ENCODE measurements at regions not wholly inside any gene's neighbourhood (a gene's known extent, or its start where the extent isn't known, plus 50 kb on each side); places are given as distances from the start of the nearest gene placed in this dataset.

GRCh38 chr18:49727816-49728215 lies 85.5 kb downstream of the ACAA2 start:
- 81% methylated on average over 10 of the region's 10 CpGs for WGBS, 2 donors
- FAIRE-seq, result no peak
- Histone ChIP-seq H3K9me3 (no peaks in the 10 kb centered on the region), H3K4me1 (peaks cover 0 to 11% (median 4%) of the 10 kb centered on the region in 3 donors), H3K4me3 (no peak overlapping the region), H3K27ac (no peak overlapping the region), H3K27me3 (no peaks in the 10 kb centered on the region), H3K36me3 (no peaks in the 10 kb centered on the region)
- intact Hi-C loops (cut with DNase I), result no loop called here
- ATAC-seq, result no peak
- no peak for TF ChIP-seq CTCF (IDR thresholded peaks at IDR 0.05)
- no peak for DNase-seq

- no peaks in the 10 kb centered on the region for H3K9me3 ChIP-seq
- no peak for TF ChIP-seq CTCF (IDR thresholded peaks at IDR 0.05)
- intact Hi-C loops (cut with DNase I), result no loop called here
- peaks cover 0 to 4% (median 0%) of the 10 kb centered on the region in 3 donors for H3K4me1 ChIP-seq
- no peak for DNase-seq
- no peak overlapping the region for H3K4me3 ChIP-seq
- 85 to 93% methylated on average over 1 of the region's 1 CpG for WGBS, 2 donors
- no peak for ATAC-seq
- no peak for FAIRE-seq
- peak overlapping the region in 1 of 4 donors; percentile 12 for H3K27ac ChIP-seq
- no peaks in the 10 kb centered on the region for H3K36me3 ChIP-seq
- no peaks in the 10 kb centered on the region for H3K27me3 ChIP-seq
Observed at GRCh38 chr18:49726675-49726963, 86.7 kb downstream of the ACAA2 start.

GRCh38 chr18:49725809-49726674 lies 87.3 kb downstream of the ACAA2 start:
- intact Hi-C loops (cut with DNase I), result no loop called here
- H3K27ac ChIP-seq, result peak overlapping the region in 1 of 4 donors; percentile 27

DNA sequence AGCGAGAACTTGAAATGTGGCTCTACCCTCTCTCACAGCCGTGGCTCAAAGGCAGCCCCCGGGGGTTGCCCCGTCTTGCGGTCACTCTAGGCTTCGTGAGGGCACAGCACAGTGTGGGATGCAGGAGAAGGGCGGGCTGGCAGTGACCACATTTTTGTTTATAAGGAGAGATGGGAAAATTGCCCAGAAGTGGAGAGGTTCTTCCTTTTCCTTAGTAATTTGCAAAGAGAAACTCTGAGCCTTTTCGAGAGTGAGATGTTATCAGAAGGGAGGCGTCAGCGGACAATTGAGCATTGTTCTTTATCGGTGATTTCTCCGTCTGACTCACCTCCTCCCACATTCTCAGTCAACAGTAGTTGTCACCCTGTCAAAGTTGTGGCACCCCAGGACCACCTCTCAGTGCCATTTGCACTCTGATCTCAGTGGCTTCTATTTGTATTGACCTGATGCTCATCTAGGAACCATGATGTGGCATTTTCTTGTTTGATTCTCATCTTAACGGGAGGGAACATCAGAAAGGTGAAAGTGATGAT lies 89.6 kb downstream of the ACAA2 start:
- FAIRE-seq, result no peak
- H3K4me3 ChIP-seq, result no peak overlapping the region
- no peak for DNase-seq
- no peaks in the 10 kb centered on the region for H3K36me3 ChIP-seq
- H3K27me3 ChIP-seq, result no peaks in the 10 kb centered on the region
- intact Hi-C loops (cut with DNase I), result no loop called here
- no peak for TF ChIP-seq CTCF (IDR thresholded peaks at IDR 0.05)
- WGBS, 2 donors, result 46 to 50% methylated on average over 13 of the region's 13 CpGs
- H3K4me1 ChIP-seq, result no peaks in the 10 kb centered on the region
- no peaks in the 10 kb centered on the region for H3K9me3 ChIP-seq
- H3K27ac ChIP-seq, result peak overlapping the region in 2 of 4 donors; percentile 41 to 58
- ATAC-seq, result peak in 3 of 4 donors; percentile 46 to 66 (median 66)

More at GRCh38 chr18:49725809-49726674, 87.3 kb downstream of the ACAA2 start:
- FAIRE-seq, result no peak
- WGBS, 2 donors, result 85 to 88% methylated on average over 13 of the region's 13 CpGs
- no peaks in the 10 kb centered on the region for H3K36me3 ChIP-seq
- no peak for TF ChIP-seq CTCF (IDR thresholded peaks at IDR 0.05)
- DNase-seq, result peak in 2 of 6 donors; percentile 11 to 31
- no peaks in the 10 kb centered on the region for H3K4me1 ChIP-seq
- ATAC-seq, result peak in 3 of 4 donors; percentile 40 to 60 (median 45)
- no peaks in the 10 kb centered on the region for H3K27me3 ChIP-seq
- no peak overlapping the region for H3K4me3 ChIP-seq
- H3K9me3 ChIP-seq, result no peaks in the 10 kb centered on the region

DNA sequence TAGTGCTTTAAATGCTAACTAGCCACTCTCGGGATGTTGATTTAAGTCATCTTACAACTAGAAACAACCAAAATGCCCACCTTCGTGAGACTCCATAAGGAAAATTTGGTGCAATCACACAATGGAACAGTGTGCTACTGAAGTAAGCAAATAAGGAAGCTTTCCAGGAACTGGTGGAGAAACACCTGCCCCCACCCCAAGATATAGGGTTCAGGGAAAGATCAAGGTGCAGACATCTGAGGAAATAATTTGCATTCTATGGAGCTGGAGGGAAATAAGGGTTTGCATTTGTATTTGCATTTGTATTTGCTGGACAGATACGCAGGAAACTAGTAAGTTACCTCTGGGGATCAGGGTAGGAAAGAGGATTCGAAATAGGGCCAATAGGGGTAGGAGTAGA lies 90.9 kb downstream of the ACAA2 start:
- H3K4me1 ChIP-seq, result no peaks in the 10 kb centered on the region
- DNase-seq, result no peak
- H3K4me3 ChIP-seq, result no peak overlapping the region
- WGBS, 2 donors, result 59 to 63% methylated on average over 4 of the region's 4 CpGs
- H3K36me3 ChIP-seq, result no peaks in the 10 kb centered on the region
- intact Hi-C loops (cut with DNase I), result no loop called here
- no peak overlapping the region for H3K27ac ChIP-seq
- H3K9me3 ChIP-seq, result no peaks in the 10 kb centered on the region
- ATAC-seq, result peak in 1 of 4 donors; percentile 53
- FAIRE-seq, result no peak
- TF ChIP-seq CTCF (IDR thresholded peaks at IDR 0.05), result no peak
- no peaks in the 10 kb centered on the region for H3K27me3 ChIP-seq

All from pancreas (tissue), 10 donors.